NCI-H1105 (cell line): ENCODE measurements at regions not wholly inside any gene's neighbourhood (a gene's known extent, or its start where the extent isn't known, plus 50 kb on each side); places are given as distances from the start of the nearest gene placed in this dataset.

ENCODE experiments used
- DNase-seq: peaks from one replicate; lab custom pipeline; 2025; lab: John Stamatoyannopoulos, UW

DNA sequence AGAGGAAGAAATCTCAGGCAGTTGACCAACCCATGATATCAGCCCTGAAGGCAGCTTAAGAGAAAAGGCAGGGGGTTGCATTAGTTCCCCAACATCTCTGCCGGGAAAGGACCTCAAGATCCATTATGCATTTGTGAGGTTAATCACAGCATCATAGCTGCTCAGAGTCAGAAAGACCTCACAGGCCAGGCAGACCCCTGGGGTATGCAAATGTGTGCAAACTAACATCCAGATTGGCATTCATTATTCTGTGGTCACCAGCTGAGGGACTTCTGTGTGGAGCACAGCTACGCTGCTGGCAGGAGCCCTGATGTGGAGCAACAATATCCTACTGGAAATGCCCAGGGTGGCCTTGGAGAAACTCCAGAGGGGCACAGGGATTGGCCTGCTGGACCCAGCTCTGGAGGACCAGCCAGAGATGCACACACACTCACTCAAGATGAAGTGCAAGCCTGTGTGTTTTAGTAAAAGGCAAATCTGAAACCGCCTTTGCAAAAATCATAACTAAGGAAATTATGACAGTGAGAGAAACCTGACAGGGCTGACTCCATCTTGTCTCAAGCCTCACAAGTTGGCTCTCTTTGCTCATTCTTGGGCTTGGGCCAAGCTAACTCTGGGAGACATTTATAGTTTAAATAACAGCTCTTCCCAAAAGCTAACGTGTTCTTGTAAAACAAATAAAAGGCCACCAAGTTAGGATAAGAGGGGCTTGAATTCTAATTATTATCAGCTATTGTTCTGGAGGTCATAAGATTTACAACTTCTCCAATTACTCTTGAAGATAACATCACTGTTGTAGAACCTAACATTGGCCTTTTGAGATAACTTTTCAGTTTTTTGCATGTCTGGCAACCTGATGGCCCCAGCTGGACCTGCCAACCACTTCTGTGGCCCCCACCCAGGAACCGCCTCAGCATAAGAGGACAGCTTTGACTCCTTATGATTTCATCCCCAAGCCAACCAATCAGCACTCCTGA lies 257.1 kb downstream of the UACA start:
- DNase-seq, result no peak

DNA sequence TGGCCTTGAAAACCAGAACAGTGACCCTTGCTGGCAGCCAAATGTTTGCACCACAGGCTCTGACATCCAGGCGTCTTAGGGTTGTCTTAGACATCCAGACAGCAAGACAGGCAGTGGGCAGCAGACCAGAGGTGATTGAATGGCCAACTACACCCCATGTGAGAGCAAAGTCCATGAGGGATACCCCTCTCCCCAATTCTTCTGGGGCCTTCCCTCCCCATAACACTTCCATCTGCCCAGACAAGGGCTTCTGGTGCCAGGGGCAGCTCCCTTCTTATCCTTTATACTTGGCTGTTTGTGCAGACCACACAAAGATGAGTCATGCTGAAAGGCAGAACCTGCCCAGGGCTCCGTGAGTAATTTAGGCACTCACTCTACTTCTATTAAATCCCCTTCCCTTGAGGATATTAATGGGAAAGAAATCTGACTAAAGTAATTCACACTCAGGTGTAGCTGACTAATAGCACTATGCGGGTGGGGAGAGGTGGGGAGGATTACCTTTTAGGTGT lies 257.9 kb downstream of the UACA start:
- no peak for DNase-seq

DNA sequence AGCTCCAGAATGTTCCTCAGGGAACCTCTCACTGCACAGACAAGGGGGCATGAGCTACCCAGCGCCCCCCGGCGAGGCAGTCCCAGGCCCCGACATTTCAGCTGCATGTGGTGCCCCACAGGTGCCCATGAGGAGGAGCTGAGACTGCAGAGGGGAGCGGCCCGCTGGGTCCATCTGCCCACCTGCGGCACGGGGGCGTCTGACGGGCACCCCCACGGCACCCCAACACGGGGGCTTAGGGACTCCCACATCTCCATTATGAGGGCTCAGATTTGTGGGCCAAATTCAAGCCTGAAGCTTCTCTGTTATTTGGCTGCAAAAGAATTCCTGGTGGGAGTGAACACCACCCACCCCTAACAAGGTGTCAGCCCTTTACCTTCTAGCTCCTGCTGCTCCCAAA lies 258.4 kb downstream of the UACA start:
- no peak for DNase-seq

DNA sequence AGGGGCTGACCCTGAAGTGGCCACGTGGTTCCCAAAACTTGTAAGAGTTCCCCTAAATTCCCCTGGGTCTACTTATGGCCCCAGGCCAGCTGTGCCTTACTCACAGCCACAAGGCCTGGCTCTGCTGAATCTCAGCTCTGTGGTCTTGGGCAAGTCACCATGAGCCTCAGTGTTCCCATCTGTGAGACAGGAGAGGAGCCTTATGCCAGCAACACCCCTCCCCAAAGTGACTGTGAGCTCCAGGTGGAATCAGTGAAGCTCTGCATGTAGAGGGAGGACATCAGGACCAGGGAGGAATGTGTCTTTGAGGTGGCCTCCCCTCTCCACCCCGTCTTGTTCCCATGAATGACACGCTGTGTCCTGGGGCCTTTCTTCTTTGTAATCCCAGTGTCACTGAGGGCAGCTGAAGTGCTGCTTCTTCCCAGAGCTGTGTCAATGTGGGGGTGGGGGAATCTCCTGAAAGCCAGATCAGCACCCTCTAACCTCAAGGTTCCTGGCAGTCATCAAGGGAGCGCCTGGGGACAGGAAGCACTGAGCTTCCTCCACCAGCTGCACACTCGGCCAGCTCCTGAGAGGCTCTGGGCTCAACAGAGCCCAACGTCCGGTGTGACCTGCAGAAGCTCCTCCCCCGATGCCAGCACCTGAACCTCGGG lies 258.9 kb downstream of the UACA start:
- no peak for DNase-seq

DNA sequence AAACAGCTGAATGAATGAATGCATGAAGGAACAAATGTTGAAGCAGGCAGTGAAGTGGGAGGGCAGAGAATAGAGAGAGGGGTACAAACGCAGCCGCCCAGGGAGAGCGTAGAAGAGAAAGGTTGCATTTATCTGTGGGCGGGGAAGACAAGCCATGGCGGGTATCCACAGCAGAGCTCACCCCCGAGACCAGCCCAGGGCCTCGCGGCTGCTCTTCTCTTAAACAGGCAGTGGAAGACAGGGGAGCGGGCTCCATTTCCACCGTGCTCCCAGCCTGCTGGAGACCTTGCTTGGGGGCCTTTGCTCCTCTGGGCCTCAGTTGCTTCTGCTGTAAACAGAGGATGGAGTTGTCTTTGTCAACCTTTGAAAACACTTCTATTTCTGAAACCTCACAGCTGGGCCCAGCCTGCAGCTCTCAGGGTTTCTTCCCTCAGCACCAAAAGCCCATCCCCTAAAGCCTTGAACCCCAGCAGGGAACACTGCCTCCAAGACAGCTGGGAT lies 259.5 kb downstream of the UACA start:
- DNase-seq, result no peak

DNA sequence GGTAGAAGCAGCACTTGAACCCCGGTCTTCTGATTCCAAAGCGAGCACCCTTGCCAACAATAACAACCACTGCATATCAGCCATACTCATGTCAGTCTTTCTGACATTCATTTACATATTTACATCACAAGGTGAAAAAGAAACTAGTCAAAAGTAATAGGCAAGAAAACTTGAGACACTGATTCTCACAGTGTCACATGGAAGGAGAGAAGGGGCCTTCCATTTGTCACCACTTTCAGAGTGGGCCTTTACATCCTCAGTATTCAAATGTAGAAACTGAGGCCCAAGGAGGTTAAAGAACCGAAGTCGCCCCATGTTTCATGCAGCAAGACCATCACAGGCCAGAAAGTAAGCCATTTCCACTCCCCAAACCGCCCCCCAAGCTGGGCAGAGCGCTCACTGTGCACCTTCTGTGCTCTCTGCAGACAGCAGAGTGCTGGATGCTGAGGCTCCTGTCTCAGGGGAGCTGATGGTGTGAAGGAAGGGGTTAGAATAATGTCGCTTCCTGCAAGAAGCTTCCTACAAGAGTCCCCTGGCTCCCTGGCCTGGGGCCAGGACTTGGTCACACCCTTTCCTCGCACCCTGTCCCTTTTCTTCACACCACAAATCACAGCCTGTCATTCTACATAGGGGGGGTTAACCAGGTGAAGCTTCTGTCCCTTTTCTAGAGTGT lies 260.1 kb downstream of the UACA start:
- no peak for DNase-seq

DNA sequence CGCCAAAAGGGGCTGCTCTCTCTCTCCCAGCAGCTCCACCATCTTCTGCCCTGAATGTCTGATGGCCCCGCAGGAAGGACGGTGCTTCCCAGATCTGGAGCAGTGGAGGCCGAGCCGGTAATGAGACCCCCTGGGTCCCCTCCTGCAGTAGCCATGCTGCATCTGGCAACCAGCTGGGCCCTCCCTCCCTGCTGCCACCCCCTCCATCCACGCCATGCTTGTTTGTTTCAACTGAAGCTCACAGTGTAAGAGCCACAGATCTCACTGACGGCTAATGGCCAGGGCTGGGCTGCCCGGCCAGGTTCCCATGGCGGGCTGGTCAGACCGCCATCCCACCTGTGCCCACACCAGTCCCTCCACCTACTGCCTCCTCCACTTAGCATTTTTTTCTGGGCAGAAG lies 260.8 kb downstream of the UACA start:
- no peak for DNase-seq

DNA sequence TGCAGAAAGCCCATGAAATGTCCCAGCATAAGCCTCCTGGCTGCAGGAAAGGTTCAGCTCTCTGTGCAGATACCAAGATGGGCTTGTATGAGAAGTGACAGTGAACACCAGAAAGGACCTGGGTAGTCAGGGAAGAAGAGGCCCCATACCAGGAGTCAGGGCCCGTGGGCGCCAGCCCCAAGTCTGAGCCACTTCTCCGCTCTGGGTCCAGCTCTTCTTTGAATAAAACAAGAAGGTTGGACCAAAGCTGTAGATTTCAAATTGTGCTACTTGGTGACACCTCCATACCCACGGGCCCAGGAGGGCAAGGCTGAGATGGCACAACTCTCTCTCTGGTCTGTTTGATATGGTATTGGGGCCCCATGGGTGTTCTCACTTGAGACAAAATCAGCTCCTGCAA lies 261.5 kb downstream of the UACA start:
- no peak for DNase-seq

DNA sequence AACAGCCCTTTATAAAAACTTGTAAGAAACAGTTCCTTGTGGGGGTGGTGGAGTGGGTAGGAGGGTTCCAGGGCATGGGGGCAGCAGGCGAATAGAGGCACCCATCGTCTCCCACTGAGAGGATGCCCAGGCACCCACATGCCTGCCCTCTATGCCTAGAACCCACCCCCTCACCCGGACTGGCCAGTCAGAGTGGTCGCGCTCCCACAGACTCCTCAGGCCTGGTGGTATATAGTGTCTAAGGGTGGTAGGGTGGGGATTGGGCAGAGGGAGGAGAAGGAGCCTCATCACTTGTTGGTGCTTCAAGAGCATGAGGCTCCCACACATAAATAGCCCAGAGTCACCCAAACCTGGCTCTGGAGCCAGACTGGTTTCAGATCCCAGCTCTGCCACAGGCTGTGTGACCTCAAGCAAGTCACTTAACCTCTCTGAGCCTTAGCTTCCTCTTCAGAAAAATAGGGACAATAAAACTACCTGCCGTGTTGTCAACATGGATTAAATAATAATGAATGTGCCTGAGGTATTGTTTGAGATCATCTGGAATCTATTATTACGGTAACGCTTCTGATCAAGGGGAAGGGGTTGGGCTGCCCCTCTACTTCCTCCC lies 262.1 kb downstream of the UACA start:
- no peak for DNase-seq

DNA sequence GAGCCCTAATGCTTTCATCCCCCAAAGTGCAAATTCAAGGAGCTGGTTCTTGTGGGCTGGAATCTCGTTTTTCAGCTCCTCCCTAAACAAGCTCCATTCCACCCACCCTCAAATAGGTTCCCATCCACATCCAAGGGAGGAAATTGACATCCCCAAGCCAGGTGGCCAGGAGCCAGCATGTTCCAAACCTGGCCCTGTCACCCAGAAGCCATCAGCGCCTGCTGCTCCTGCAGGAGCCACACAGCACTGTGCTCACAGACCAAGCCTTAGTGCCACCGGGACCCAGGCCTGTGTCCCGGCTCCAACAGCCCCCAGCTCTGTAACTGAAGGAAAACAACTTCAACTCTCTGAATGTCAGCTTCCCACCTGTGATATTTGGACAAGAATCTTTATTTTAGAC lies 263.6 kb downstream of the UACA start:
- no peak for DNase-seq

DNA sequence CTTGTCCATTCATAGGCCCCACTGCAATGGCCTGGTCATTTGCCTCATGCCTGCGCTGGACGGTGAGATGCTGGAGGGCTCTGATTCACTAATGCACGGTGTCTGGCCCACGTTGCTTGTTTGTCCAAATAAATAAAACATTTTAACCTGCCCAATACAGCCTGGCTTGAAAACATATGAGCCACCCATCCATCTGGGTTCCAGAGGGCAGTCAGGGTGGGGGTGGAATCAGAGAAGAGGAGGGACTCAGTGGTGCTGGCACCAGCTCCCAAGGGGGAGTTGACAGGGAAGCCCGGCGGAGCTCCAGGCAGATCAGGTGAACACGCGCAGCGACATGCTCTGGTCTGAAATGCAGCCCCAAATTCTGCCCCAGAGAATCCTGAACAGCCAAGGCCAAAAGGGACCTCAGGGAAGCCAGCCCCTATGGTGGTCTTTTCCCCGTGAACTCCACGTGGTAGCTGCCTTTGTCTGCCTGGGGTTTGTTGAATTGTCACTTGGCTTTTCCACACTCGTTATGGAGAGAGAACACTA lies 265.2 kb downstream of the UACA start:
- no peak for DNase-seq

DNA sequence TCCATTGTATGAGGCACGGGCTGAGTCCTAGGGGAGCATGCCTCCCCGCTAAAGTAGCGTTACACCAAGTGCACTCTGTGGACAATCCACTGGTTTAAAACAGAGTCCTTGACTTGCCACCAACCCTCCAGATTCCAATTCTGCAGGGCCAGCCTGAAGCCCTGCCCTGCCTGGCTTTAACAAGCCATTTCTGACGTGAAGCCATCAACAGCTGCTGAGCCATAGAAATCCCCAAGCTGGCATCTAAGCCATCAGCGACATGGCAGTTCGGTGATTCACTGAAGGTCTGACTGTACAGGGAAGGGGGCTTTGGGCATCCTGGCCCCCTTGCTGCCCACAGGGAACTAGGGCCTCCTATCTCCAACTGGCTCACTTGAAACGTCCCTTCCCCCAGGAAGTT lies 265.7 kb downstream of the UACA start:
- DNase-seq, result no peak

DNA sequence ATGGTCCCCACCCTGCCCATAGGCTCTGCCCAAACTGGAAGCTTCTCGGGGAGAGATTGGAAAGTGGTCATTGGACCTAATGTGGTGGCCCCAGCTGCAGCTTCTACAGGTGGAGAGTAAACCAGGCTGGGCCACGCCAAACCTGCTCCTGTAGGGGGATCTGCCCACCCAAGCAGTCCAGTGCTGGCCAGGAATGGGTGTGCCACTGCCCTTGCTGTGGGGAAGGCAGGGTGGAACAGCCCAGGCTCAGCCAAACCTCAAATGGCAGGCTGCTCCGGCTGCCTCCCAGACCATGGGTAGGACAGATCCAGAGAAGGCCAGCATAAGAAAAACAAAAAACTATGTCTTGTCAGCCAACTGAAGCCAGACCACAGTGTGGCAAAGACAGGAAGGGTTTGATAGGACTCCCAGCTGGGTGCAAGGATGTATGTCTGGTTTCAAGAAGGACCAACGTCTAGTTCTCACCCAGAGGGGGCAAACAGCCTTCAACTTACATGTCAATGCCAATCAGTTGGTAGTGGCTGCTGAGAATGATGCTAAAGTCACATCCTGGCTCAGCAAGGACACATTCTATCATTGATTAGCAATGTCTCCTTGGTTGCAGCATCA lies 267.3 kb downstream of the UACA start:
- DNase-seq, result no peak

DNA sequence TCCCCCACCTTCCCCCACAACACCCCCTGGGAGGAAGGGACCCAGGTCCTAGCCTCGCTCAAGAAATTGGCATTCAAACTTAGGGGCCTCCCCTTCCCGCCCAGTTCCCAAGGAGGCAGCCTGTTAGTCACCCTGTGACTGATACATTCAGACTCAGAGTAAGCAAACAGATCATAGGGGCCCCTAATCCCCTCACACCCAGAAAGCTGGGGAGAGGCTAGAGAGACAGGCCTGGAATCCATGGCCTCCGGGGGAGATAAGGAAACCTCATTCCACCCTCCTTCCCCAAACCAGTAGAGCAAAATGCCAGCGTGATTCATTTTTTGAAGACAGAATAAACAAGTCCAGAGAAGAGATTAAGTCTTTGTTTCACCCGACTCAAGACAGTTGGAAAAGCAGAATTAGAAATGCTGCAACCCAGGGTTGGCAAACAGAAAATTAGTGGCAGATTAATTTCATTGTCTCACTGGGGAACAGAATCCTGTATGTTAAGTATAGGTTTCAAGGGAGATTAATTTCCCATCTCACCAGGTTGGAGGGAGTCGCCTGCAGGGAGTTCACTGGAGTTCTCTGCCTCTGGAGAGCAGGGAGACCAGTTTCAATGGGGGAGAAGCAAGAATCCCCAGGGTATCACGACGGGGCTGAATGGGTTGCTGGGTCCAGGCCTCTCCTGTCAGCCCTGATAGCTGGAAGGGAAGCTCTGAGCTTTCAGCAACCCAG lies 268.3 kb downstream of the UACA start:
- no peak for DNase-seq

DNA sequence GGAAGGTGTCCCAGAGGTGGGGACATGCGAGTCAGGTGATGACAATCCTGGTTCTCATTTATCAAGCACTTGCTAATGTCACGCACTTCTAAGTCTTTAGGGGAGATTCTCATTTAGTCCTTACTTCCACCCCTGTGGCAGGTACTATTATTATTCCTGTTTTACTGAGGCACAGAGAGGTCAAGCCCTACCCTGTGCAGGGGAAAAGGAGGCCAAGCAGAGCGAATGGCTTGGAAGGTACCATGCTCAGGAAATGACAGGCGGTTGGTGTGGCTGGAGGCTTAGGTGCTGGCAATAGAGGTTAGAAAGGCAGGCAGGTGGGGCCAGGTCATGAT lies 268.9 kb downstream of the UACA start:
- DNase-seq, result no peak

DNA sequence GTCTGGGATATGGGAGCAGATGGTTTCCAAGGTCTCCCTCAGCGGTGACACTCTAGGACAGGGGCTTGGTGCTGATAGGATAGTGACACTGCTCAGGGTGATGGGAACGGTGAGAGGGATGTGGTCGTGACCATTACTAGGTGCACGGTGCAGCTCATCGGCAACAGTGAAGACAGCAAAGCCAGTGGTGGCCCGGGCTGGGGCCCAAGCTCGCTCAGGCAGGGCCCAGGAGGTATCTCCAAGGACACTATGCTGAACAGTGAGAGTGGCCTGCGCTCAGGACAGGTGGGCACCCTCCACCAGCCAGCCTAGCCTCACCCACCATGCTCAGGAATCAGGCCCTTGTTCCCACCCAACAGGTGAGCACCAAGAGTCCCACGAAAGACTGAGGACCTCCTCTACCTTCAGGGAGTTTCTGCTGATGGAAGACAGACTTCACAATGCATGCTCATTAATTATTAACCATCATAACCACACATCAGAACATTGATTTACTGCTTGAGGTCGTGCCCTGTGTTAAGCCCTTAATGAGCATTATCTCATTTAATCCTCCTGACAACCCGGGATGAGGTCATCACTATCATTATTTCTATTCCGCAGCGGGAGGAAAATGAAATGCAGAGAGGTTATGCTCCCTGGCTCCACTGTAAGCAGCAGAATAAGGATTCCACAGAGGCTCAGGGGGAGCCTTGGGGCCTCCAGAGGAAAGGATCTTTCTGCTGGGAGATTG lies 269.4 kb downstream of the UACA start:
- DNase-seq, result no peak

DNA sequence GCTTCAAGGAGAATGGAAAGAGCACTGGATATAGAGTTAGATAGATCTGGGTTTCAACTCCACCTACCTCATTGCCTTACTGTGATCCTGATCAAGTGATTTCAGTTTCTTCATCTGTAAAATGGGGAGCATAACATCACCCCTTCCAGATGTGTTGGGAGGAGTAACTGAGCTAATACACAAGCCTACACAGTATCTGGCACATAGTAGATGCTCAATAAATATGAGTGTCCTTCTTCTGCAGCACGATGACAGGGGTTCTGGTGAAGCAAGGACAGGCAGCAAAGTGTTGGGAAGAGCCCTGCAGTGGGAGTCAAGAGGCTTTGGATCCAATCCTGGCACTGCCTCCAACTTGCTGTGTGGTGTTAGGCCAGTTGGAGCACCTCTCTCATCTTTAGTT lies 270.0 kb downstream of the UACA start:
- no peak for DNase-seq

DNA sequence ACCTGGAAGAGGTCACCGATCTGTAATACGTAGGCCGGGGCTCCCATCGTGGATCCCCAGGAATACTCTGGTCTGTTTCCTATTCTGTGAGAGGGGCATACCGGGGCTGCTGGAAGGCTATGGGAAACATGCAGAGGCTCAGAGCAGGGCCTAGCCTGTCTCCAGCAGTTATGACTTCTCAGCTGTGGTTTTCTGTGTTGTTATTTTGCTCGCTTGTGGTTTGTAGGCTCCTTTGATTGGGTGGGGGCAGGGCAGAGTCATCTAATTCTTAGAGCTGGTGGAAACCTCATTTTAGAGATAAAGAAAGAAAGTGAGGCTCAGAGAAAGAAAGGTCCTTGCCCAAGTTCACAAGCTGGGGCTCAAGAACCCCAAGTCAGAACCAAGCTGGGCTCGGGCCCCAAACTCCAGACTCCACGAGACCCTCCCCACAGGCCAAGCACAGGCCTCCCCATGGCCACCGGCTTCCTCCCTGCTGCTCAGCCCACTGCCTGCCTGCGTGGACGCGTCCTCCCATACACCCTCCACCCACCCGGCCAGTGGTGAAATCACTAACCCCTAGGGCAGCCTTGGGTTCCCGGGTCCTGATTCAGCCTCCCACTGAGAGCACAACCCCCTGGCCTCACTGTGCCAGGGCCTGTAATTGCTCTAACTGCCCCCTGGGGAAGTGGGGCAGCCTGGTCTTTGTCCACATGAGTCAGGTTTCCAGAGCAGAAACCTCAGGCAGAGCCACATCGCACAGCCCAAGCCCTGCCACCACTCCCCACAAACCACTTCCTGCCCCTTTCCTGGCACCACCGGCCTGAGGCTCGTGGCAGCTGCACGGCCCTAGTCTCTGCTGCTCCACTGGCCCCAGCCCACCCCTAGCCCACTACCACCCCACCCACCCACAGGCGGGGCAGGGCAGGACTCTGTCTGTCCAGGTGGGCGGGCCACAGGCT lies 270.8 kb downstream of the UACA start:
- DNase-seq, result no peak

DNA sequence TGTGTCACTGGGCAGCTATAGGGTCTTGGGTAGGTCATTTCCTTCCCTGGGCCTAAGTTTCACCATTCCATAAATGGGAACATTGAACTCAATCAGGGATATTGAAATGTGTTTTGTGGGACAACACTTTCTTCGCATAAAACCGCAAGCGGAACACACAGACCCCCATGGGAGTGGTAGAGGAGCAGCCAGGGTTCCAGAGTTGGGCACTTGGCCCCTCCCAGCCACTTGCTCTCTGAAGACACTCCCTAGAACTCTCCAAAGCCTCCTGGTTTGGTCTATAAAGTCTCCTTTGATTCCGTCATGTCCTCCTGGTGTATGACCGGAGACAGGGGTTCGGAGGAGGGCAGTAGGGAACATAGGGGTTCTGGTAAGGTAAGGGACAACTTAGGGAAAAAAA lies 271.7 kb downstream of the UACA start:
- DNase-seq, result no peak
